GM18909 (cell line): ENCODE measurements at regions not wholly inside any gene's neighbourhood (a gene's known extent, or its start where the extent isn't known, plus 50 kb on each side); places are given as distances from the start of the nearest gene placed in this dataset.

ENCODE experiments used
- ATAC-seq: cut with Tn5 transposase; IDR thresholded peaks from one replicate; pipeline ENCODE4 v1.9.1; 2021; ENCODE audit warnings: mild to moderate bottlenecking; ENCODE audit not compliant: unreplicated experiment, poor library complexity

DNA sequence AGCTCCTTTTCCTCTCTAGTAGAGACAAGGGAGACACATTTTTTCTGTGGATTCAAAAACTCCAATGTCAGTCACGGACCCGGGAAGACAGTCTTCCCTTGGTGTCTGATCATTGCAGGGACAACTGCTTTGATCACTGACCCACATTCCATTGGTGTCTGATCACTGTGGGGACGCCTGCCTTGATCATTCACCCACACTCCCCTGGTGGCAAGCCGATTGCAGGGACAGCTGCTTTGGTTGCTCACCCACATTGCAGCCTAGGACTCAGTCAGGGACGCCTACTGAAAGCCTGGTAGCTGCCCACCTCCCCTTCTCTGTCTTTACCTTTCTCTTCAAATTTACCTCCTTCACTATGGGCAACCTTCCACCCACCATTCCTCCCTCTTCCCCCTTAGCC is 206.6 kb upstream of the DUSP10 start:
- no peak for ATAC-seq

DNA sequence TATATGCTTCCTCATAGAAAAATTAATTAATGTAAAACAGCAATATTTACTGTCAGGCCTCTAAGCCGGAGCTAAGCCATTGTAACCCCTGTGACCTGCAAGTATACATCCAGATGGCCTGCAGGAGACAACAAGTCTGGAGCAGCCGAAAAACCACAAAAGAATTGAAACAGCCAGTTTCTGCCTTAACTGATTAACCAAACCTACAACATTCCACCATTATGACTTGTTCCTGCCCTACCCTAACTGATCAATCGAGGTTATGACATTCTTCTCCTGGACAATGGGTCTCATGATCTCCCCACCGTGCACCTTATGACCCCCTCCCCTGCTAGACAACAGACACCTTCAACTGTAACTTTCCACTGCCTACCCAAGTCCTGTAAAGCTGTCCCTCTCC is 205.8 kb upstream of the DUSP10 start:
- no peak for ATAC-seq

DNA sequence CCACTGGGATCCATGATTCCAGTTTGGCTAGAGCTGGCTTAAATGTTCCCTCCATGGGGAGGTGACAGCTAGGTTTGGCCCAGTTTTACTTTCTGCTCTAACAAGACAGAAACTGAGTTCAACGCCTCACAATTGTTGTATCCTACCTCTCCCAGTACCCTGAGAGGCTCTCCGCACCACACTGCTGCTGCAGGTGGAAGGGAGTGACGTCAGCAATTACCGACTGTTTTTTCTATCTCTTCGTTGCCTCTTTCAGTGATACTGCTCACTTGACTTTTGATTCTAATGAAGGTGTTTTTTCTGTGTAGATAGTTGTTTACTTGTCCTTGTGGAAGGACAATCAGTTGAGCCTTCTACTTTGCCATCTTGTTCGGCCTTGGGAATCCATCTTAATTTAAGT is 204.9 kb upstream of the DUSP10 start:
- no peak for ATAC-seq

DNA sequence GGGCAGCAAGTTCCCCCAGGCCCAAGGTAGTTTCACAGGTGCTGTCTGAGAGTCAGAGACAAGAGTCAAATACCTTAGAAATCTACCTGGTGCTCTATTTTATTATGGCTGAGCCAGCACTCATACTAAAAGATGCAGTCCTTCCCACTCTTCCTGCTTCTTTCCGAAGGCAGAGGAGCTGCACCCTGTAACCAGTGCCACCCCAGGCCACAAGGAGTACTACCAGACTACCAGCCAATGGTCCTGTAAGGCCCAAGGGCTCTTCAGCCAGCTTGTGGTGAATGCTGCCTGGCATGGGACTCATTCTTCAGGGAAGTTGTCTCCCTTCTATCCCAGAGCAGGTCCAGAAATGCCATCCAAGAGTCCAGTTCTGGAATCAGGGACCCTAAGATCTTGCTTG is 203.8 kb upstream of the DUSP10 start:
- no peak for ATAC-seq

DNA sequence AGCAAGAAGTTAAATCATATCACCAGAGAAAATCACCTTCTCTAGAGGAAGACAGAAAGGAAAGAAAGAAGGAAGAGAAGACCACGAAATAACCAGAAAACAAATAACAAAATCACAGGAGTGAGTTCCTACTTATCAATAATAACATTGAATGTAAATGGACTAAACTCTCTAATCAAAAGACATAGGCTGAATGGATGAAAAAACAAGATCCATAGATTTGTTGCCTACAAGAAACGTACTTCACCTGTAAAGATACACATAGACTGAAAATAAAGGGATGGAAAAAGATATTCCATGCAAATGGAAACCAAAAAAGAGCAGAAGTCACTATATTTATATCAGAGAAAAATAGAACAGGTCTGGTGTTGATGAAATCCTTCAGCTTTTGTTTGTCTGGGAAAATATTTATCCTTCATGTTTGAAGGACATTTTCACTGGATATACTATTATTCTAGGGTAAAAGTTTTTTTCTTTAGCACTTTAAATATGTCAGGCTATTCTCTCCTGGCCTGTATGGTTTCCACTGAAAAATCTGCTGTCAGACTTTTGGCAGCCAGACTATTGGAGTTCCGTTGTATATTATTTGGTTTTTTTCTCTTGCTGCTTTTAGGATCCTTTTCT is 202.5 kb upstream of the DUSP10 start:
- ATAC-seq, result no peak

DNA sequence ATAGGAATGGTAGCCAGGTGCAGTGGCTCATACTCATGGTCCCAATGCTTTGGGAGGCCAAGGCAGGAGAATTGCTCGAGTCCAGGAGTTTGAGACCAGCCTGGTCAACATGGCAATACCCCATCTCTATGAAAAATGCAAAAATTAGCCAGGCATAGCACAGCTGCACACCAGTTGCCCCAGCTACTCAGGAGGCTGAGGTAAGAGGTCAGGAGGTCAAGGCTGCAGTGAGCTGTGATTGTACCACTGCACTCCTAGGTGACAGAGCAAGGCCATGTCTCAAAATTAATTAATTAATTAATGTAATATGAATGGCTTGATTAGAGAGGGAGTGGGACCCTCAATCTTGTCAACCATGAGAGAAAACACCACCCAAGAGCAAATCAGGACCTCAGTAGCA is 198.7 kb upstream of the DUSP10 start:
- ATAC-seq, result no peak

DNA sequence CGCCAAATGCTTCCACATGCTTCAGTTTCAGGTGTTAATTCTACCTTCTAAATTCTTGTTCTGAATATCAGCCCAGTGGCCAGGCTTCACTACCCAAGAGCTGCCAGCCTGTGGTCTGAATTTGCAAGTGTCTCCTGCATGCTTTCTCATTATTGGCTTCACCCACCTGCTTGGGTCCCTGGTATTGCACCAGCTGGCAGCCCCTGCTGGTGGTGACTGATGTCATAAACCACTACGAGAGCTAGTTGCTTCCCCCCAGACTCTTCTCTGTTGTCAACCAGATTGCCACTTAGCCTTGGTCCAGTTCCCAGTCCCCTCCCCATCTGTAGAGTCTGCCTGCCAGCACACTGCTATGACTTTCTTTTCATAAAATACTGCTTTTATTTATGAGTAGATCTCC is 197.7 kb upstream of the DUSP10 start:
- ATAC-seq, result peak; percentile 92

DNA sequence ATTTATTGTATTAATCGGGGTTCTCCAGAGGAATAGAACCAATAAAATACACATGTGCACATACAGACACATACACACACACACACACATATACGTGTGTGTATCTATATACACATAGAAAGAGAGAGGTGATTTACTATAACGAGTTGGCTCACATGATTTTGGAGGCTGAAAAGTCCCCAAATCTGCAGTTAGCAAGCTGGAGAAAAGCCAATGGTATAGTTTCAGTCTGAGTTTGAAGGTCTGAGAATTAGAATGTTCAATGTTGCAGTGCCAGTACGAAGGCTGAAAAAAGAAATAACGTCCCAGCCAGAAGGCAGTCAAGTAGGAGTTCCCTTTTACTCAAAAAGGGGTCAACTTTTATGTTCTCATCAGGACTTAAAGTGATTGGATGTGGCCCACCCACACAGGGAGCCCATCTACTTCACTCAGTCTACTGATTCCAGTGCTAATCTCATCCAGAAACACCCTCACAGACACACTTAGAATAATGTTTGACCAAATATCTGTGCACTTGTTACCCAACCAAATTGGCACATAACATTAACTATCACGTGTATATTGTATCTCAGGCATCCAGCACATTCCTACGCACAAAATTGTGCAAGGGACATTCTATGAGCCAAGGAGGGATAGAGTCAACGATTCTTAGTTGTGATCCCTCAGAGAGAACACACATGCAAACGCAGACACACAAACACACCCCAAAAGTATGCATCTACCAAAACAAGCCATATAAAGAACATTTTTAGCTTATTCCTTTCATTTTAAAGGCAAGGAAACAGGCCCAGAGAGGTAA is 195.5 kb upstream of the DUSP10 start:
- ATAC-seq, result peak; percentile 32

DNA sequence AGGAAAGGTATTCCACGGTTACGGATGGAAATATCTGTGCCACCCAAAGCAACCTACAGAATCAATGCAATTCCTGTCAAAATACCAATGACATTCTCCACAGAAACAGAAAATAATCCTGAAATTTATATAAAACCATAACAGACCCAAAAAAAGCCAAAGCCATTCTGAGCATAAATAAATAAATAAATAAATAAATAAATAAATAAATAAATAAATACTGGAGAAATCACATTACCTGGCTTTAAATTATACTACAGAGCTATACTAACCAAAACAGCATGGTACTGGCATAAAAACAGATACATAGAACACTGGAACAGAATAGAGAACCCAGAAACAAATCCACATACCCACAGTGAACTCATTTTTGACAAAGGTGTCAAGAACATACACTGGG is 191.9 kb upstream of the DUSP10 start:
- ATAC-seq, result no peak

DNA sequence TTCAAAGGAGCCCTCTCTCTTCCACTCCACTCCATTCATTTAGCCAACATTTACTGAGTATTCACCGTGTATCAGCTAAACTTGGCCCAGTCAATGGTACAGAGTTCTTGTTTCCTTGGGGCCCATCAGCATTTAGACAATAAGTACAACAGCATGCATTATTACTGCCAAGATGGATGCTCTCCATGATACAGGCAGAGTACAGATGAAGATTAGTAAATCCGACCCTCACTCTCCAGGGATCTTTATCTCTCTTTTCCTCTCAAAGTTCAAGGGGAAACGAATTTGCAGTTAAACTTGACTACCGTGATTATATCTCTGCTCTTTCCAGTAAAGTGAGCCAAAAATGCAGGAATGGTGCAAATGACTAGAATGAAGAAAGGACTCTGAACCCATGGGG is 184.6 kb upstream of the DUSP10 start:
- no peak for ATAC-seq

DNA sequence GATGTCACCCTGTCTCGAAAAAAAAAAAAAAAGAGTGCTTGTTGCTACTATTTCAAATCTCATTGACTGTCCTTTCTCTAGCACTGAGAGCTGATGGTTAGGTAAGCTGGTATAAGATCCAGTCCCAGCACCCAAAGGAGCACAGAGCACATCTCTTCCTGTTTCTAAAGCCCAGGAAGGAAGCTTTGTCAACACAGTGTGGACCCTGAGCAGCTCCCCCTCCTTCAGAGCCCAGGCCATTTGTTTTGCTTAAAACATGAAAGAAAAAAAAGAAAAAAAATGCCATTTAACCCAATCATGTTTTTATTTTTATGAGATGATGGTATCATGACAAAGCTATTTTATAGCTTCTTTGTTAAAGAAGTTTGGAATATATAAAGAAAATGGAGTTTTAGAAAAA is 184.1 kb upstream of the DUSP10 start:
- no peak for ATAC-seq

DNA sequence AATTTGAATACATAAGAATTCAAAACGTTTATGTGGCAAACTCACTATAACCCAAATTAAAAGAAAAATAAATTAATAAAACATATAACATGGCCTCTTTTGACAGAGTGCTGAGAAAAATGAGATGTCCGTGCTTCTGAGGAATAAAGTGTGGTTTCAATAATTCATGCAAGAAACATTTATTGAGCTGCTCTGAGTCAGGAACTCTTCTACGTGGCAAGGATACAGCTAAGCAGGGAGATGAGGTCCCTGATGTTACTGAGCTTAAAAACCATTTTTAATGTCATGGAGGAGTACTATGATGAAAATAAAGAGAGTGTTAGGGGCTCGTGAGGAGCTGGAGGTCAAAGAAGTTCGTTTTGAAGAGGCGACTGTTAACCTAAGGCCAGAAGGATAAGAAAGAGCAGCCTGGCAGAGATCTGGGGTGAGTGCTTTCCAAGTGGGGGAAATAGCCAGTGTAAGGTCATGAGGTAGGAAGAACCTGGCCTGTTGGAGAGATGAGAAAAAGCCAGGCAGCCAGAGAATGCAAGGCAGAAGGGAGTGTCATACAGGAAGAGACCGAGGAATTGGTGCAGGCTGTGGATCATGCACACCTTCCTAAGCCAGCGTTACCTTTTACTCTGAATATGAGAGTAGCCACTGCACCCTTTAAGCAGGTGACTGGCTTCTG is 182.2 kb upstream of the DUSP10 start:
- ATAC-seq, result no peak

DNA sequence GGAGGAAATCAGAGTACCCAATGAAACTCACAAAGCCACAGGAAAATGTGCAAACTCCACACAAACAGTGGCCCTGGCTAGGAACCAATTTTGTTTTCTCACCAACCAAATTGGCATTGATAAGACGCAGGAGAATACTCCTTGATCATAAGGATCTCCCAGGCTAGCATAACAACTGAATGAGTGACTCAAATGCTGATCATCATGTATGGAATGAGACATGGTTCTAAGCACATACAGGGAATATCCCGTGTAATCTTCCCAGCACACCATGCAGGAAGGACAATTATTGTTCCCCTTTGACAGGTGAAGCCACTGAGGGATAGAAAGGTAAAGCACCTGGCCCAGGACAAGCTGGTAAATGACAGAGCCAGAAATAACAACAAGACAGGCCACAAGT is 180.0 kb upstream of the DUSP10 start:
- no peak for ATAC-seq

DNA sequence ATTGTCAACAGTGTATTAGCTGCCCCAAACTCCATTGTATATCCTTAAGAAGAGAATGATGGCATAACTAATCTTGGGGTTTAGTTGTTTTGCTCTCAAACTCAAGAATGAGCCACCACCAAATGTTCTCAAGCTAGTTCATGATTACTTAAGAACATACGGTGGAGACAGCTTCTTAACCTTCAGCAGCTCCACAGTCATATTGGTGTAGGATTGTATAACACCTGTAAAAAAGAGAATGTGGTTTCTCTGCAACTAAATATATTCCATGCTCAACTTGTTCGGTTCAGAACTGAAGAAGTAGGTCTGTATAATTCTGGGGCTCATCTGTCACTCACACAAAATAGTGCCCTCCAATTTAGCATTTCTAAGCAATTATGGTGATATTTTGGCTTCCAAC is 177.9 kb upstream of the DUSP10 start:
- no peak for ATAC-seq

DNA sequence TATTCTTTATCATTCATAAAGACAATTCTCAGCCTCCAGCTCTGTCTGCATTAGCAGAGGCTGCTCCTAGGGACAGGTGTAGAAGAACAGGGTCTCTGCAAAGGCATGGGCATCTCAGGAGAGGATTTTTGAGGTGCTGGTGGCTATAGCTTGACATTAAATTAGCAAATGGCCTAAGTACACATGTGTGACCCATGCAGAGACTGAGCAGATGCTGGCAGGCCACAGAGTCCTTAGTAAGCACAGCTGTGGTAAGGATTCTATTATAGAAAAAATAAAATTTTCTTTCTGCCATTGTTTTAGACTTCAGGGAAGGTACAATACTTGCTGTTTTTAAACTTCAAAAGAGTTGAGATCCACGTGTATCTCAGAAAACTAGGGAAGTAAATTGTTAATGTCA is 177.5 kb upstream of the DUSP10 start:
- ATAC-seq, result no peak

DNA sequence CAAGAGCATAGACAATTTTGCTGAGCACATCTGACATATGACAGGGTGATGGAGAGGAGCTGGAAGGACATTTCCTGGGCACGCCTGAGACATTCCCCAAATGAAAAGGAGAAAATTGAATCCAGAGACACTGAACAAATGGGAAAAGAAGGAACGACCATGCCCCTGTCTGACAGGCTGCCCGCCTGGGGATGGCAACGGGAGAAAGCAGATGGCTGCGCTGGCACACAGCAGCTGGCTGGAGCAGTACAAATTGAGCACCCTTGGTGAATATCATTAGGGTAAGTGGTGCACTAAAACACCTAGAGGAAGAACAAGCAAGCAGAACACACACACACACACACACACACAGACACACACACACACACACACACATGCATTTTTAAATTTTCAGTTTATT is 174.3 kb upstream of the DUSP10 start:
- ATAC-seq, result no peak

DNA sequence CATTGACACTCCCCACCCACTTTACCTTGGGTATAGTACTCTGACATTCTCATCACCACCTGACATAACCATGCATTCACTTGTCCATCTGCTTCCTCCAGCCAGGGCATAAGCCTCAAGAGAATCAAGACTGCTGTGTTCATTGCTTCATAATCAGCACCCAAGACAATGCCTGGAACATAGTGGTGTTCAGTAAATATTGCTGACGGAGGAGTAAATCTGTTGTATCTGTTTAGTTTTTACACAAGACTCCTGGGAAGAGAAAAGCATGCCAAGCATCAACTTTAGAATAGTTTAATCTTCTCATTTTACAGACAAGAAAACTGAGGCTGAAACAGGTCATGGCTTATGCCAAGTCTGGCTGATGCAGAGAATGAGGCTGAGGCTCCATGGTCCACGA is 173.9 kb upstream of the DUSP10 start:
- no peak for ATAC-seq

DNA sequence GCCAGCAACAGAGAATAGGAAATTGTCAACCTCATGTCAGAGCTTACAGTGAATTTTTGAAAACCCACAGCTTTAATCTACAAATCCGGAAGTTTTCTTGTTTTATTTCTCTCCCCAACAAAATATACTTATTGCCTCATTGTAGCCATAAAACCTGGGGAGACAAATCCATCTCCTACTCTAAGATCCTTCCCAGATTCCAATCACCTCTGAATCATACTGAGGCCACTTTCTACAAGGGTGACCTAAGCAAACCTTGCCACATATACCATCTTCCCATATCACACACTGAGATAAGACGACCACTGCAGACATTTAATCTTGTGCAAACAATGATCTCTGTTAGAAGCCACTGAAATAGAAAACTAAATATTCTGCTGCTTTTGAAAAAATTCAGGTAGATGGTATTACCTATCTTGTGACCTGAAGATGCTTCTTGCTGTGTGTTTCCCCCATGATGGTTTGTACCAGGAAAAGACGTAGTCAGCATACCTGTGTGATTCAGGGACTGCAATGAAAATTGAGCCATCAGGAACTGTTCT is 171.5 kb upstream of the DUSP10 start:
- no peak for ATAC-seq

DNA sequence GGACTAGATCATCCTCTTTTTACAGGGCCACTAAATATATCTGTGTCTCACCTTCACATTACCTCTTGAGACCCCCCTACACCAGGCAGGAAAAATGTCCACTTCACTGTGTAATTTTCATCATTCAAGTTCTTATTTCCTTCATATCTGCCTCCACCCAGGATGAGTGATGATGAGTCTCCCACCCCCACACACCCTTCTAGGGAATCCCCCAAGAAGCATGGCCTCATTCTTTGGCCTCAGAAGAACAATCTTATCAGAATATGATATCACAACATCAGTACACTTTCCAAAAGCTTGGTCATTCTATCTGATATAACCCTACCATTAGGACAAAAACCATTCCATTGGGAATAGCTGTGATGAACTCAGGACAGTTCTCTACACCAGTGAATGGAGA is 170.3 kb upstream of the DUSP10 start:
- ATAC-seq, result no peak

DNA sequence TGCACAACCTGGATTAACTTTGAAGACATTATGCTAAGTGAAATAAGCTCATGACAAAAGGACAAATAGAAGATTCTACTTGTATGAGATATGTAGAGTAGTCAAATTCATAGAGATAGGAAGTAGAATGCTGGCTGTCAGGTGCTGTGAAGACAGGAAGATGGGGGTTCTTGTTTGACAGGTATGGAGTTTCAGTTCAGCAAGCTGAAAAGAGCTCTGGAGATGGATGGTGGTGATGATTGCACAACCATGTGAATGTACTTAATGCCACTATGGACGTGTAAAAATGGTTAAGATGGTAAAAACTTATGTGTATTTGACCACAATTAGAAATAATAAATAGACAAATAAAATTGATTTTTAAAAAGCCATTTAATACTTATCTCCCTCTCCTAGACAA is 169.8 kb upstream of the DUSP10 start:
- ATAC-seq, result peak; percentile 67

DNA sequence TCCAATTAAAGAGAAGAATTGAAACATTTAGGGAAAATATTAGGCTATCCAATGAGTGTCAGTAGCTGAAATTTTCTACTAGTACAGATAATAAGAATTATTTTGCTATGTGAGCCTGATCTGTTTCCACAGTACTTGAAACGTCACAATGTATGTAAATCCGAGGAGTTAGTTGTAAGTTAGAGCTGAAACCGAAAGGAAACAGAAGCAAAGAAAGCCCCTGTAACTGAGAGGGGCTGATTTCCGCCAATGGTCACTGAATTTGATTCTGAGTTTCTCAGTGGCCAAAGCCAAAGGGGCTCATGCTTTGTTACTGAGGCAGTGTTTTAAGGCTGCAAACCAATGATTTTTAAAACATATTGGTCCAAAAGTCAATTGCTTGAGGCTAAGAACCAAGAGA is 168.3 kb upstream of the DUSP10 start:
- ATAC-seq, result no peak
